ENCODE measurements at regions not wholly inside any gene's neighbourhood (a gene's known extent, or its start where the extent isn't known, plus 50 kb on each side); places are given as distances from the start of the nearest gene placed in this dataset.

DNA sequence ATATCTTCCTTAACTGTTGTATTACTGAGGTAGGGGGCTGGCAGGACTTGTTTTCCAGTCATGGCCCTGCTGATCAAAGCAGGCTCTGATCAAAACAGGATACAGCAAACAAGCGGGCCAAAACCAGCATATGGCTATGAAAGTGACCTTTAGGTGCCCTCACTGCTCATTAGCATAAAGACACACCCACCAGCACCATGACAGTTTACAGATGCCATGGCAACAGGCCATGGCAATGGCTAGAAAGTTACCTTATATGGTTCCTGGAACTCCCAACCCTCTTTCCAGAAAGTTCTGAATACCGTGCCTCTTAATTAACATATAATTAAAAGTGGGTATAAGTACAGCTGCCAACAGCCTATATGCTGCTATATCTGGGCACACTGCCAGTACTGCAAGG, 551.4 kb upstream of the SGCG start (continued):
- no peak for TF ChIP-seq ZNF311 (tag by site-specific recombination; IDR thresholded peaks at IDR 0.05; ENCODE audit: borderline replicate concordance)
- no peak for TF ChIP-seq ZNF37A (tag by site-specific recombination; IDR thresholded peaks at IDR 0.05)
- no peak for TF ChIP-seq ZNF155 (tag by site-specific recombination; IDR thresholded peaks at IDR 0.05)
- TF ChIP-seq WT1 (tag by site-specific recombination; IDR thresholded peaks at IDR 0.05): no peak

DNA sequence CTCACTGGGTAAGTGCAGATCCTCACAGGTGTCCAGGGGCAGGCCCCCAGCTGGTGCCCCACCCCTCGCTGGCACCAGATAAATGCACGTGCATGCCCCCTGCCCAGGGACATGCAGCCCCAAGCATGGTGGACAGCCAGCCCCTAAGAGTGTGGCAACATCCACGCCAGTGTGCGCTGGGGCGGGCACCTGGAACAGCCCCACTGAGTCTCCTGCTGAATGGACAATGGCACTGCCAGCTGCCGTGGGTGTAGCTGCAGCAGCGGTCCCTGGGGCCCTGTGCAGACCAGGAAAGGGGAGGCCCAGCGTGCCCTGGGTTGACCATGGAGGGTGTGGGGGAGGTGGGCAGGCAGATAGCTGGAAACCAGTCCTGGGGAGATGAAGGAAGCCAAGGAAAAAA, 538.7 kb upstream of the SGCG start:
- Histone ChIP-seq H3K4me3 (ENCODE audit: low read depth, low read length) (no peak overlapping the region), H3K4me1 (ENCODE audit: control insufficient read depth, insufficient read depth, low read length) (no peaks in the 10 kb centered on the region), H3K27ac (ENCODE audit: extremely low read depth, low read depth, low read length) (no peak overlapping the region), H3K36me3 (ENCODE audit: control insufficient read depth in 2 of 2, insufficient read depth in 1 of 2, low read length in 2 of 2) (no peaks in the 10 kb centered on the region), H3K9me3 (ENCODE audit: control insufficient read depth, insufficient read depth, low read depth, low read length) (no peaks in the 10 kb centered on the region)
- ChIA-PET CTCF (no interaction called here), POLR2A (no interaction called here)
- TF ChIP-seq ZSCAN30 (tag by site-specific recombination; IDR thresholded peaks at IDR 0.05) (no peak), ZNF292 (tag by site-specific recombination; IDR thresholded peaks at IDR 0.05; ENCODE audit: borderline replicate concordance, low read depth) (no peak), PRDM1 (tag by site-specific recombination; IDR thresholded peaks at IDR 0.05) (no peak), TCF7L2 (IDR thresholded peaks at IDR 0.05; ENCODE audit: borderline replicate concordance, low read depth, low read length) (no peak), FEZF1 (tag by site-specific recombination; IDR thresholded peaks at IDR 0.05) (no peak), ZNF112 (tag by site-specific recombination; IDR thresholded peaks at IDR 0.05) (no peak), ZNF16 (tag by site-specific recombination; IDR thresholded peaks at IDR 0.05; ENCODE audit: low read depth) (no peak)
- TF ChIP-seq, protein P1, sequence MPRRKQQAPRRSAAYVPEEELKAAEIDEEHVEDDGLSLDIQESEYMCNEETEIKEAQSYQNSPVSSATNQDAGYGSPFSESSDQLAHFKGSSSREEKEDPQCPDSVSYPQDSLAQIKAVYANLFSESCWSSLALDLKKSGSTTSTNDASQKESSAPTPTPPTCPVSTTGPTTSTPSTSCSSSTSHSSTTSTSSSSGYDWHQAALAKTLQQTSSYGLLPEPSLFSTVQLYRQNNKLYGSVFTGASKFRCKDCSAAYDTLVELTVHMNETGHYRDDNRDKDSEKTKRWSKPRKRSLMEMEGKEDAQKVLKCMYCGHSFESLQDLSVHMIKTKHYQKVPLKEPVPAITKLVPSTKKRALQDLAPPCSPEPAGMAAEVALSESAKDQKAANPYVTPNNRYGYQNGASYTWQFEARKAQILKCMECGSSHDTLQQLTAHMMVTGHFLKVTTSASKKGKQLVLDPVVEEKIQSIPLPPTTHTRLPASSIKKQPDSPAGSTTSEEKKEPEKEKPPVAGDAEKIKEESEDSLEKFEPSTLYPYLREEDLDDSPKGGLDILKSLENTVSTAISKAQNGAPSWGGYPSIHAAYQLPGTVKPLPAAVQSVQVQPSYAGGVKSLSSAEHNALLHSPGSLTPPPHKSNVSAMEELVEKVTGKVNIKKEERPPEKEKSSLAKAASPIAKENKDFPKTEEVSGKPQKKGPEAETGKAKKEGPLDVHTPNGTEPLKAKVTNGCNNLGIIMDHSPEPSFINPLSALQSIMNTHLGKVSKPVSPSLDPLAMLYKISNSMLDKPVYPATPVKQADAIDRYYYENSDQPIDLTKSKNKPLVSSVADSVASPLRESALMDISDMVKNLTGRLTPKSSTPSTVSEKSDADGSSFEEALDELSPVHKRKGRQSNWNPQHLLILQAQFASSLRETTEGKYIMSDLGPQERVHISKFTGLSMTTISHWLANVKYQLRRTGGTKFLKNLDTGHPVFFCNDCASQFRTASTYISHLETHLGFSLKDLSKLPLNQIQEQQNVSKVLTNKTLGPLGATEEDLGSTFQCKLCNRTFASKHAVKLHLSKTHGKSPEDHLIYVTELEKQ (tag by site-specific recombination; IDR thresholded peaks at IDR 0.05; ENCODE audit: borderline replicate concordance): no peak
- TF ChIP-seq, protein P2, sequence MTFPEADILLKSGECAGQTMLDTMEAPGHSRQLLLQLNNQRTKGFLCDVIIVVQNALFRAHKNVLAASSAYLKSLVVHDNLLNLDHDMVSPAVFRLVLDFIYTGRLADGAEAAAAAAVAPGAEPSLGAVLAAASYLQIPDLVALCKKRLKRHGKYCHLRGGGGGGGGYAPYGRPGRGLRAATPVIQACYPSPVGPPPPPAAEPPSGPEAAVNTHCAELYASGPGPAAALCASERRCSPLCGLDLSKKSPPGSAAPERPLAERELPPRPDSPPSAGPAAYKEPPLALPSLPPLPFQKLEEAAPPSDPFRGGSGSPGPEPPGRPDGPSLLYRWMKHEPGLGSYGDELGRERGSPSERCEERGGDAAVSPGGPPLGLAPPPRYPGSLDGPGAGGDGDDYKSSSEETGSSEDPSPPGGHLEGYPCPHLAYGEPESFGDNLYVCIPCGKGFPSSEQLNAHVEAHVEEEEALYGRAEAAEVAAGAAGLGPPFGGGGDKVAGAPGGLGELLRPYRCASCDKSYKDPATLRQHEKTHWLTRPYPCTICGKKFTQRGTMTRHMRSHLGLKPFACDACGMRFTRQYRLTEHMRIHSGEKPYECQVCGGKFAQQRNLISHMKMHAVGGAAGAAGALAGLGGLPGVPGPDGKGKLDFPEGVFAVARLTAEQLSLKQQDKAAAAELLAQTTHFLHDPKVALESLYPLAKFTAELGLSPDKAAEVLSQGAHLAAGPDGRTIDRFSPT (tag by site-specific recombination; IDR thresholded peaks at IDR 0.05): no peak

DNA sequence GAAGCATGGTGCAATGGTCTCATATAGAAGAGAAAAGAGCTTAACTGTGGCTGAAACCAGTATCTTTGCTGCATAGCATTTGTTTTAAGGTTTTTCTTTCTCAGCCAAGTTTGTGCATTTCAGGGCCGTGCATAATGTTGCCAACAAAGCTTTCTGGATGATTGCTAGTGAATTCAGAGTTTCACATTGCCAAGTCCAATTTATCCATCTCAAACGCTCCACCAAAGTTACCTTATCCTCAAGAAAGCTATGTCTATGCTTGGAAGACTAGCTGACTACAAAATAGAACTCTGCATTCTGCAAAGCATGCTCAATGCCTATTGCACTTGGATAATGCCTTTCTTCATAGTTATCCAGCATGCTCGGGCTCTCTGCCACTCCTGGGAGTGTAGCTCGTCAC, 535.8 kb upstream of the SGCG start:
- Histone ChIP-seq H3K36me3 (ENCODE audit: control insufficient read depth in 2 of 2, insufficient read depth in 1 of 2, low read length in 2 of 2) (no peaks in the 10 kb centered on the region), H3K4me3 (ENCODE audit: low read depth, low read length) (no peak overlapping the region), H3K27ac (ENCODE audit: extremely low read depth, low read depth, low read length) (no peak overlapping the region), H3K4me1 (ENCODE audit: control insufficient read depth, insufficient read depth, low read length) (no peaks in the 10 kb centered on the region), H3K9me3 (ENCODE audit: control insufficient read depth, insufficient read depth, low read depth, low read length) (no peaks in the 10 kb centered on the region)
- TF ChIP-seq KLF9 (tag by site-specific recombination; IDR thresholded peaks at IDR 0.05; ENCODE audit: low read depth): no peak
- no peak for TF ChIP-seq ZNF239 (tag by site-specific recombination; IDR thresholded peaks at IDR 0.05)
- TF ChIP-seq, protein P3, sequence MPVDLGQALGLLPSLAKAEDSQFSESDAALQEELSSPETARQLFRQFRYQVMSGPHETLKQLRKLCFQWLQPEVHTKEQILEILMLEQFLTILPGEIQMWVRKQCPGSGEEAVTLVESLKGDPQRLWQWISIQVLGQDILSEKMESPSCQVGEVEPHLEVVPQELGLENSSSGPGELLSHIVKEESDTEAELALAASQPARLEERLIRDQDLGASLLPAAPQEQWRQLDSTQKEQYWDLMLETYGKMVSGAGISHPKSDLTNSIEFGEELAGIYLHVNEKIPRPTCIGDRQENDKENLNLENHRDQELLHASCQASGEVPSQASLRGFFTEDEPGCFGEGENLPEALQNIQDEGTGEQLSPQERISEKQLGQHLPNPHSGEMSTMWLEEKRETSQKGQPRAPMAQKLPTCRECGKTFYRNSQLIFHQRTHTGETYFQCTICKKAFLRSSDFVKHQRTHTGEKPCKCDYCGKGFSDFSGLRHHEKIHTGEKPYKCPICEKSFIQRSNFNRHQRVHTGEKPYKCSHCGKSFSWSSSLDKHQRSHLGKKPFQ (tag by site-specific recombination; IDR thresholded peaks at IDR 0.05): no peak
- TF ChIP-seq, protein P4, sequence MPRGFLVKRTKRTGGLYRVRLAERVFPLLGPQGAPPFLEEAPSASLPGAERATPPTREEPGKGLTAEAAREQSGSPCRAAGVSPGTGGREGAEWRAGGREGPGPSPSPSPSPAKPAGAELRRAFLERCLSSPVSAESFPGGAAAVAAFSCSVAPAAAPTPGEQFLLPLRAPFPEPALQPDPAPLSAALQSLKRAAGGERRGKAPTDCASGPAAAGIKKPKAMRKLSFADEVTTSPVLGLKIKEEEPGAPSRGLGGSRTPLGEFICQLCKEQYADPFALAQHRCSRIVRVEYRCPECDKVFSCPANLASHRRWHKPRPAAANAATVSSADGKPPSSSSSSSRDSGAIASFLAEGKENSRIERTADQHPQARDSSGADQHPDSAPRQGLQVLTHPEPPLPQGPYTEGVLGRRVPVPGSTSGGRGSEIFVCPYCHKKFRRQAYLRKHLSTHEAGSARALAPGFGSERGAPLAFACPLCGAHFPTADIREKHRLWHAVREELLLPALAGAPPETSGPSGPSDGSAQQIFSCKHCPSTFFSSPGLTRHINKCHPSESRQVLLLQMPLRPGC (tag by site-specific recombination; IDR thresholded peaks at IDR 0.05): no peak
- TF ChIP-seq, protein P5, sequence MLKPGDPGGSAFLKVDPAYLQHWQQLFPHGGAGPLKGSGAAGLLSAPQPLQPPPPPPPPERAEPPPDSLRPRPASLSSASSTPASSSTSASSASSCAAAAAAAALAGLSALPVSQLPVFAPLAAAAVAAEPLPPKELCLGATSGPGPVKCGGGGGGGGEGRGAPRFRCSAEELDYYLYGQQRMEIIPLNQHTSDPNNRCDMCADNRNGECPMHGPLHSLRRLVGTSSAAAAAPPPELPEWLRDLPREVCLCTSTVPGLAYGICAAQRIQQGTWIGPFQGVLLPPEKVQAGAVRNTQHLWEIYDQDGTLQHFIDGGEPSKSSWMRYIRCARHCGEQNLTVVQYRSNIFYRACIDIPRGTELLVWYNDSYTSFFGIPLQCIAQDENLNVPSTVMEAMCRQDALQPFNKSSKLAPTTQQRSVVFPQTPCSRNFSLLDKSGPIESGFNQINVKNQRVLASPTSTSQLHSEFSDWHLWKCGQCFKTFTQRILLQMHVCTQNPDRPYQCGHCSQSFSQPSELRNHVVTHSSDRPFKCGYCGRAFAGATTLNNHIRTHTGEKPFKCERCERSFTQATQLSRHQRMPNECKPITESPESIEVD (tag by site-specific recombination; IDR thresholded peaks at IDR 0.05): no peak
- TF ChIP-seq ZNF610 (tag by site-specific recombination; IDR thresholded peaks at IDR 0.05; ENCODE audit: borderline replicate concordance): no peak
- no peak for TF ChIP-seq ZNF335 (tag by site-specific recombination; conservative IDR thresholded peaks at IDR 0.05)
- POLR2A ChIA-PET: no interaction called here
- CTCF ChIA-PET: no interaction called here
